ENCODE measurements at regions not wholly inside any gene's neighbourhood (a gene's known extent, or its start where the extent isn't known, plus 50 kb on each side); places are given as distances from the start of the nearest gene placed in this dataset.
"Not testable (repeated sequence)": the region's sequence is repeated elsewhere in the genome, so short reads cannot be mapped to it uniquely, and the experiment has no call there.

- DNase-seq, result no peak
These were observed 301.7 kb downstream of the PCDH10 start for GRCh38 chr4:133450813-133451212.

GRCh38 chr4:133440404-133440803, 291.3 kb downstream of the PCDH10 start:
- no peak for DNase-seq

GRCh38 chr4:133439830-133440229, 290.7 kb downstream of the PCDH10 start:
- DNase-seq, result no peak

- no peak for DNase-seq
These were observed 275.5 kb downstream of the PCDH10 start for GRCh38 chr4:133424605-133425004.

- DNase-seq, result no peak
These were observed 254.8 kb downstream of the PCDH10 start for GRCh38 chr4:133403913-133404312.

GRCh38 chr4:133402616-133403015, 253.5 kb downstream of the PCDH10 start:
- DNase-seq, result no peak

GRCh38 chr4:133394971-133395627, 246.0 kb downstream of the PCDH10 start:
- DNase-seq, result no peak

- no peak for DNase-seq
These were observed 241.2 kb downstream of the PCDH10 start for GRCh38 chr4:133390198-133390855.

- DNase-seq, result no peak
These were observed 239.9 kb downstream of the PCDH10 start for GRCh38 chr4:133389029-133389428.

GRCh38 chr4:133385161-133385954, 236.3 kb downstream of the PCDH10 start:
- DNase-seq, result no peak

- DNase-seq, result no peak
These were observed 230.8 kb downstream of the PCDH10 start for GRCh38 chr4:133379681-133380438.

- no peak for DNase-seq
These were observed 228.2 kb downstream of the PCDH10 start for GRCh38 chr4:133377286-133377685.

- DNase-seq, result no peak
These were observed 223.6 kb downstream of the PCDH10 start for GRCh38 chr4:133372699-133373098.

- no peak for DNase-seq
These were observed 206.5 kb downstream of the PCDH10 start for GRCh38 chr4:133355633-133356032.

GRCh38 chr4:133347409-133347808, 198.3 kb downstream of the PCDH10 start:
- DNase-seq, result no peak

- DNase-seq, result no peak
These were observed 175.4 kb downstream of the PCDH10 start for GRCh38 chr4:133324491-133324890.

GRCh38 chr4:133323670-133324069, 174.6 kb downstream of the PCDH10 start:
- DNase-seq, result no peak

- peak; percentile 23 for DNase-seq
These were observed 171.6 kb downstream of the PCDH10 start for GRCh38 chr4:133320576-133321170.

- no peak for DNase-seq
These were observed 167.8 kb downstream of the PCDH10 start for GRCh38 chr4:133316909-133317308.

GRCh38 chr4:133314991-133315390, 165.9 kb downstream of the PCDH10 start:
- DNase-seq, result no peak

GRCh38 chr4:133287396-133287795, 138.3 kb downstream of the PCDH10 start:
- no peak for DNase-seq

GRCh38 chr4:133278591-133278990, 129.5 kb downstream of the PCDH10 start:
- no peak for DNase-seq

GRCh38 chr4:133277940-133278339, 128.8 kb downstream of the PCDH10 start:
- not testable (repeated sequence) for DNase-seq

All from NCI-H510A treated with DMSO at 0.1 percent for 48 hours (cell line).